ENCODE measurements at regions not wholly inside any gene's neighbourhood (a gene's known extent, or its start where the extent isn't known, plus 50 kb on each side); places are given as distances from the start of the nearest gene placed in this dataset.

- TF ChIP-seq CTCF (IDR thresholded peaks at IDR 0.05) (no peak), POLR2A (IDR thresholded peaks at IDR 0.05) (no peak)
Measured at GRCh38 chr2:143852759-143853158, 667.2 kb downstream of the ZEB2 start.
